Uterus (tissue), 3 donors: ENCODE measurements at regions not wholly inside any gene's neighbourhood (a gene's known extent, or its start where the extent isn't known, plus 50 kb on each side); places are given as distances from the start of the nearest gene placed in this dataset.

ENCODE experiments used
- DNase-seq, 2 donors: peaks; one replicate each; pipeline ENCODE4 v3.0.0-alpha.2; 2019 to 2020
- H3K27ac ChIP-seq, 2 donors: fragments of 200-600 bp; sonication (generic); 1 replicate in 1 of 2; 2 replicates in 1 of 2; pipeline ENCODE4 v1.5.1; 2016 to 2018
- H3K27me3 ChIP-seq, 2 donors: fragments of 200-600 bp; sonication (generic); one replicate each; pipeline ENCODE4 v1.5.1; 2018 to 2019; ENCODE audit warnings: control low read depth in 1 of 2
- H3K36me3 ChIP-seq, 2 donors: fragments of 200-600 bp; sonication (generic); one replicate each; pipeline ENCODE4 v1.5.1; 2019; ENCODE audit warnings: control low read depth in 1 of 2
- H3K4me1 ChIP-seq, 2 donors: fragments of 200-600 bp; sonication (generic); one replicate each; pipeline ENCODE4 v1.5.1; 2018 to 2019; ENCODE audit warnings: control low read depth in 1 of 2
- H3K4me3 ChIP-seq, 2 donors: fragments of 200-600 bp; sonication (generic); 1 replicate in 1 of 2; 2 replicates in 1 of 2; pipeline ENCODE4 v1.5.1; 2018 to 2019; ENCODE audit warnings: mild to moderate bottlenecking in 1 of 2
- H3K9me3 ChIP-seq, 2 donors: fragments of 200-600 bp; sonication (generic); one replicate each; pipeline ENCODE4 v1.5.1; 2019; ENCODE audit warnings: control low read depth in 1 of 2
- POLR2A ChIP-seq, 2 donors: fragments of 450-650 bp; IDR thresholded peaks; one replicate each; pipeline ENCODE4 v1.6.1; 2016; ENCODE audit warnings: antibody characterized with exemption in 2 of 2, mild to moderate bottlenecking in 1 of 2, moderate library complexity in 1 of 2
- intact Hi-C: fragments of 100-400 bp; cut with DNase I; formaldehyde crosslinking; loops from one replicate; pipeline ENCODE4 v1.15.1; 2023; ENCODE audit warnings: low total_unique reads
- TF ChIP-seq, protein P1 (sequence below), 4 experiments: fragments of 200-600 bp in 2 of 4; fragments of 450-650 bp in 2 of 4; sonication (generic) in 2 of 4; IDR thresholded peaks; one replicate each; pipeline ENCODE4 v1.5.1; 2016 to 2019; ENCODE audit warnings: antibody characterized with exemption in 4 of 4, mild to moderate bottlenecking in 2 of 4, moderate library complexity in 1 of 4
- donor health status: DM: yes; HTN: yes; CAD: no.

DNA sequence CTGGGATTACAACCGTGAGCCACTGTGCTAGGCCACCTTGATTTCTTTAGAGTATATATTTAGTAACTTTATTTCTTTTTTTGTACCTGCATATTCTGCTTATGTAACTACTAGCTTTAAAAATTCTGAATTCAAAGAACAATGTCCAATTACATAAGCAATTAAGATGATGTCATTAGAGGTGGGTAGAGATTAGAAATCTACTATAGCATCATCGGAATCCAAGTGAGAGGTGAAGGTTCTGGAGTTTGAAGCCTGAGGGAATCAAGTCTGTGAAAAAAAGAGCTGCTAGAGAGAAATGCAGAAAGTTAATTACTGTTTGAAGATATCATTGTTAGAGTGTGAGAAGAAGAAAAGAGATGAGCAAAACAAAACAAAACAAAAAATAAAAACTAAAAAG is 79.0 kb upstream of the ENPEP start:
- Histone ChIP-seq H3K9me3 (no peaks in the 10 kb centered on the region), H3K27ac (no peak overlapping the region), H3K4me1 (no peaks in the 10 kb centered on the region), H3K27me3 (no peaks in the 10 kb centered on the region), H3K36me3 (no peaks in the 10 kb centered on the region), H3K4me3 (no peak overlapping the region)
- no peak for DNase-seq
- TF ChIP-seq, protein P1, sequence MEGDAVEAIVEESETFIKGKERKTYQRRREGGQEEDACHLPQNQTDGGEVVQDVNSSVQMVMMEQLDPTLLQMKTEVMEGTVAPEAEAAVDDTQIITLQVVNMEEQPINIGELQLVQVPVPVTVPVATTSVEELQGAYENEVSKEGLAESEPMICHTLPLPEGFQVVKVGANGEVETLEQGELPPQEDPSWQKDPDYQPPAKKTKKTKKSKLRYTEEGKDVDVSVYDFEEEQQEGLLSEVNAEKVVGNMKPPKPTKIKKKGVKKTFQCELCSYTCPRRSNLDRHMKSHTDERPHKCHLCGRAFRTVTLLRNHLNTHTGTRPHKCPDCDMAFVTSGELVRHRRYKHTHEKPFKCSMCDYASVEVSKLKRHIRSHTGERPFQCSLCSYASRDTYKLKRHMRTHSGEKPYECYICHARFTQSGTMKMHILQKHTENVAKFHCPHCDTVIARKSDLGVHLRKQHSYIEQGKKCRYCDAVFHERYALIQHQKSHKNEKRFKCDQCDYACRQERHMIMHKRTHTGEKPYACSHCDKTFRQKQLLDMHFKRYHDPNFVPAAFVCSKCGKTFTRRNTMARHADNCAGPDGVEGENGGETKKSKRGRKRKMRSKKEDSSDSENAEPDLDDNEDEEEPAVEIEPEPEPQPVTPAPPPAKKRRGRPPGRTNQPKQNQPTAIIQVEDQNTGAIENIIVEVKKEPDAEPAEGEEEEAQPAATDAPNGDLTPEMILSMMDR (IDR thresholded peaks at IDR 0.05), result no peak
- no peak for TF ChIP-seq POLR2A (IDR thresholded peaks at IDR 0.05)
- intact Hi-C loops, result no loop called here

GRCh38 chr4:110395421-110395820 is 80.5 kb upstream of the ENPEP start:
- Histone ChIP-seq H3K27me3 (no peaks in the 10 kb centered on the region), H3K9me3 (no peaks in the 10 kb centered on the region), H3K4me1 (no peaks in the 10 kb centered on the region), H3K36me3 (no peaks in the 10 kb centered on the region), H3K27ac (no peak overlapping the region), H3K4me3 (no peak overlapping the region)
- intact Hi-C loops, result no loop called here
- no peak for TF ChIP-seq POLR2A (IDR thresholded peaks at IDR 0.05)
- TF ChIP-seq, protein P1 (IDR thresholded peaks at IDR 0.05), result no peak
- no peak for DNase-seq

DNA sequence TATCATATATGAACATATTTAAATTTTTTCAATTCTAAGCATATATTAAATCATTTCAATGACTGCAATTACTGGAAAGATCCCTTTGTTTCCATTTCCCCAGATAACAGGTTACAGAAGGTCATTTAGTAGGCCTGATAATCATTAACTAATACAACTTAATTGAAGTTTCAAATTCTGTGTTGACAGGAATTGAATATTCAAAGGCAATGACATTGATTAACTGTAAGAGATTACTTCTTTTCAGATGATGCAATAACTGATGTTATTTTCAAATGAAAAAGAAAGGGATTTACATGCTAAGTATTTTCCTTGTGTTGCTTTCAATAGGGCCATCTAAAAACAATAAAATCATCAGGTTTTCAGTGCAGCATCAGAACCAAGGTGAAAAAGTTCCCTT is 81.1 kb upstream of the ENPEP start:
- no peaks in the 10 kb centered on the region for H3K36me3 ChIP-seq
- no peaks in the 10 kb centered on the region for H3K9me3 ChIP-seq
- no peak overlapping the region for H3K4me3 ChIP-seq
- H3K27me3 ChIP-seq, result no peaks in the 10 kb centered on the region
- no peaks in the 10 kb centered on the region for H3K4me1 ChIP-seq
- intact Hi-C loops, result no loop called here
- no peak for TF ChIP-seq POLR2A (IDR thresholded peaks at IDR 0.05)
- TF ChIP-seq, protein P1 (IDR thresholded peaks at IDR 0.05), result no peak
- DNase-seq, result no peak
- H3K27ac ChIP-seq, result no peak overlapping the region

GRCh38 chr4:110381784-110382183 is 94.2 kb upstream of the ENPEP start:
- no peaks in the 10 kb centered on the region for H3K4me1 ChIP-seq
- H3K36me3 ChIP-seq, result no peaks in the 10 kb centered on the region
- H3K27ac ChIP-seq, result no peak overlapping the region
- no peak overlapping the region for H3K4me3 ChIP-seq
- TF ChIP-seq POLR2A (IDR thresholded peaks at IDR 0.05), result no peak
- TF ChIP-seq, protein P1 (IDR thresholded peaks at IDR 0.05), result no peak
- no peaks in the 10 kb centered on the region for H3K27me3 ChIP-seq
- intact Hi-C loops, result no loop called here
- H3K9me3 ChIP-seq, result no peaks in the 10 kb centered on the region
- DNase-seq, result no peak

DNA sequence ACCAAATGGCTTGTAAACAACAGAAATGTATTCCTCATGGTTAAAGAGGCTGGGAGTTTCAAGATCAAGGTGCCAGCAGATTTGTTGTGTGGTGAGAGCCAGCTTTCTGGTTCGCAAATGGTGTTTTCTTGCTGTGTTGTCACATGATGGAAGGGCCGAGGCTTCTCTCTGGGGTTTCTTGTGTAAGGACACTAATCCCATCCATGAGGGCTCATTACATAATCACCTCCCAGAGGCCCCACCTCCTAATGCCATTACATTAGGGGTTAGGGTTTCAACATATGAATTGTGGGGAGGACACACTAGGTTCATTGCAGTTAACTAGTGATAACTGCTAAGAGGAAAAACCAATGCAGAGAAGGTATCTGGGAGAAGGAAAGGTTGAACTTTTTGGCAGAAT is 103.5 kb upstream of the ENPEP start:
- intact Hi-C loops, result no loop called here
- no peaks in the 10 kb centered on the region for H3K9me3 ChIP-seq
- H3K4me1 ChIP-seq, result no peaks in the 10 kb centered on the region
- no peak for DNase-seq
- no peaks in the 10 kb centered on the region for H3K36me3 ChIP-seq
- no peak overlapping the region for H3K4me3 ChIP-seq
- H3K27ac ChIP-seq, result no peak overlapping the region
- TF ChIP-seq, protein P1 (IDR thresholded peaks at IDR 0.05), result no peak
- no peak for TF ChIP-seq POLR2A (IDR thresholded peaks at IDR 0.05)
- H3K27me3 ChIP-seq, result no peaks in the 10 kb centered on the region
